ENCODE measurements at regions not wholly inside any gene's neighbourhood (a gene's known extent, or its start where the extent isn't known, plus 50 kb on each side); places are given as distances from the start of the nearest gene placed in this dataset.

GRCh38 chr5:107100121-107100520 lies 570.6 kb downstream of the EFNA5 start:
- in situ Hi-C loops (cut with HindIII; ENCODE audit: low pct_unique_long_range_greater_than_20kb, low sequenced_read_pairs): no loop called here
- no peak for DNase-seq (ENCODE audit: low read depth in 1 of 2, low spot score in 1 of 2)
- TF ChIP-seq JUND (IDR thresholded peaks at IDR 0.05; ENCODE audit: low read depth): no peak

GRCh38 chr5:107099506-107099905 lies 571.2 kb downstream of the EFNA5 start:
- in situ Hi-C loops (cut with HindIII; ENCODE audit: low pct_unique_long_range_greater_than_20kb, low sequenced_read_pairs): no loop called here
- no peak for TF ChIP-seq JUND (IDR thresholded peaks at IDR 0.05; ENCODE audit: low read depth)
- DNase-seq (ENCODE audit: low read depth in 1 of 2, low spot score in 1 of 2): no peak

- in situ Hi-C loops (cut with HindIII; ENCODE audit: low pct_unique_long_range_greater_than_20kb, low sequenced_read_pairs): no loop called here
- no peak for DNase-seq (ENCODE audit: low read depth in 1 of 2, low spot score in 1 of 2)
- TF ChIP-seq JUND (IDR thresholded peaks at IDR 0.05; ENCODE audit: low read depth): no peak
Measured at GRCh38 chr5:107092695-107093094, 578.0 kb downstream of the EFNA5 start.

GRCh38 chr5:107090506-107090905 lies 580.2 kb downstream of the EFNA5 start:
- DNase-seq (ENCODE audit: low read depth in 1 of 2, low spot score in 1 of 2): no peak
- in situ Hi-C loops (cut with HindIII; ENCODE audit: low pct_unique_long_range_greater_than_20kb, low sequenced_read_pairs): no loop called here
- no peak for TF ChIP-seq JUND (IDR thresholded peaks at IDR 0.05; ENCODE audit: low read depth)

- TF ChIP-seq JUND (IDR thresholded peaks at IDR 0.05; ENCODE audit: low read depth): no peak
- DNase-seq (ENCODE audit: low read depth in 1 of 2, low spot score in 1 of 2): no peak
- in situ Hi-C loops (cut with HindIII; ENCODE audit: low pct_unique_long_range_greater_than_20kb, low sequenced_read_pairs): no loop called here
Measured at GRCh38 chr5:107088907-107089306, 581.8 kb downstream of the EFNA5 start.

GRCh38 chr5:107085572-107085971 lies 585.2 kb downstream of the EFNA5 start:
- in situ Hi-C loops (cut with HindIII; ENCODE audit: low pct_unique_long_range_greater_than_20kb, low sequenced_read_pairs): no loop called here
- TF ChIP-seq JUND (IDR thresholded peaks at IDR 0.05; ENCODE audit: low read depth): no peak
- DNase-seq (ENCODE audit: low read depth in 1 of 2, low spot score in 1 of 2): no peak

- in situ Hi-C loops (cut with HindIII; ENCODE audit: low pct_unique_long_range_greater_than_20kb, low sequenced_read_pairs): no loop called here
- no peak for DNase-seq (ENCODE audit: low read depth in 1 of 2, low spot score in 1 of 2)
- TF ChIP-seq JUND (IDR thresholded peaks at IDR 0.05; ENCODE audit: low read depth): no peak
Measured at GRCh38 chr5:107074996-107075395, 595.7 kb downstream of the EFNA5 start.

GRCh38 chr5:107072967-107073366 lies 597.8 kb downstream of the EFNA5 start:
- in situ Hi-C loops (cut with HindIII; ENCODE audit: low pct_unique_long_range_greater_than_20kb, low sequenced_read_pairs): no loop called here
- TF ChIP-seq JUND (IDR thresholded peaks at IDR 0.05; ENCODE audit: low read depth): no peak
- no peak for DNase-seq (ENCODE audit: low read depth in 1 of 2, low spot score in 1 of 2)

- in situ Hi-C loops (cut with HindIII; ENCODE audit: low pct_unique_long_range_greater_than_20kb, low sequenced_read_pairs): no loop called here
- no peak for TF ChIP-seq JUND (IDR thresholded peaks at IDR 0.05; ENCODE audit: low read depth)
- DNase-seq (ENCODE audit: low read depth in 1 of 2, low spot score in 1 of 2): no peak
Measured at GRCh38 chr5:107072440-107072839, 598.3 kb downstream of the EFNA5 start.

- TF ChIP-seq JUND (IDR thresholded peaks at IDR 0.05; ENCODE audit: low read depth): no peak
- DNase-seq (ENCODE audit: low read depth in 1 of 2, low spot score in 1 of 2): no peak
- in situ Hi-C loops (cut with HindIII; ENCODE audit: low pct_unique_long_range_greater_than_20kb, low sequenced_read_pairs): no loop called here
Measured at GRCh38 chr5:107068782-107069181, 602.0 kb downstream of the EFNA5 start.

GRCh38 chr5:107067395-107067794 lies 603.3 kb downstream of the EFNA5 start:
- TF ChIP-seq JUND (IDR thresholded peaks at IDR 0.05; ENCODE audit: low read depth): no peak
- in situ Hi-C loops (cut with HindIII; ENCODE audit: low pct_unique_long_range_greater_than_20kb, low sequenced_read_pairs): no loop called here
- DNase-seq (ENCODE audit: low read depth in 1 of 2, low spot score in 1 of 2): peak; percentile 3 to 56

- TF ChIP-seq JUND (IDR thresholded peaks at IDR 0.05; ENCODE audit: low read depth): no peak
- DNase-seq (ENCODE audit: low read depth in 1 of 2, low spot score in 1 of 2): no peak
- in situ Hi-C loops (cut with HindIII; ENCODE audit: low pct_unique_long_range_greater_than_20kb, low sequenced_read_pairs): no loop called here
Measured at GRCh38 chr5:107063511-107063910, 607.2 kb downstream of the EFNA5 start.

- no peak for TF ChIP-seq JUND (IDR thresholded peaks at IDR 0.05; ENCODE audit: low read depth)
- in situ Hi-C loops (cut with HindIII; ENCODE audit: low pct_unique_long_range_greater_than_20kb, low sequenced_read_pairs): no loop called here
- DNase-seq (ENCODE audit: low read depth in 1 of 2, low spot score in 1 of 2): no peak
Measured at GRCh38 chr5:107058803-107059202, 611.9 kb downstream of the EFNA5 start.

GRCh38 chr5:107058235-107058634 lies 612.5 kb downstream of the EFNA5 start:
- no peak for TF ChIP-seq JUND (IDR thresholded peaks at IDR 0.05; ENCODE audit: low read depth)
- in situ Hi-C loops (cut with HindIII; ENCODE audit: low pct_unique_long_range_greater_than_20kb, low sequenced_read_pairs): no loop called here
- DNase-seq (ENCODE audit: low read depth in 1 of 2, low spot score in 1 of 2): no peak
